K562 (cell line): ENCODE measurements at regions not wholly inside any gene's neighbourhood (a gene's known extent, or its start where the extent isn't known, plus 50 kb on each side); places are given as distances from the start of the nearest gene placed in this dataset.

Experiments used
- DNMT1 ChIP-seq: fragments of 450-650 bp; IDR thresholded peaks from 2 replicates; pipeline ENCODE4 v1.6.1; 2016; ENCODE audit warnings: antibody characterized with exemption, mild to moderate bottlenecking
- WHSC1 ChIP-seq: IDR thresholded peaks from one replicate; pipeline ENCODE4 v1.6.1; 2012; ENCODE audit warnings: low read length, control low read depth, inconsistent platforms
- ZNF316 ChIP-seq: fragments of 450-650 bp; IDR thresholded peaks from 2 replicates; pipeline ENCODE4 v1.6.1; 2016
- TF ChIP-seq, protein P1 (sequence below), 3 experiments: fragments of 200-800 bp in 1 of 3; fragments of 250-450 bp in 1 of 3; fragments of 450-650 bp in 1 of 3; sonication (Bioruptor Pico) in 1 of 3; sonication (Bioruptor generic) in 1 of 3; formaldehyde crosslinking in 1 of 3; IDR thresholded peaks; 2 replicates each; pipeline versions ENCODE4 v1.6.1 to v1.8.0; 2016 to 2022; ENCODE audit warnings: mild to moderate bottlenecking in 2 of 3, missing genetic modification characterization in 2 of 3, missing compliant biosample characterization in 1 of 3, moderate library complexity in 1 of 3
- TF ChIP-seq, protein P2 (sequence below): fragments of 450-650 bp; IDR thresholded peaks from 2 replicates; pipeline ENCODE4 v1.6.1; 2016; ENCODE audit warnings: mild to moderate bottlenecking, moderate library complexity

DNA sequence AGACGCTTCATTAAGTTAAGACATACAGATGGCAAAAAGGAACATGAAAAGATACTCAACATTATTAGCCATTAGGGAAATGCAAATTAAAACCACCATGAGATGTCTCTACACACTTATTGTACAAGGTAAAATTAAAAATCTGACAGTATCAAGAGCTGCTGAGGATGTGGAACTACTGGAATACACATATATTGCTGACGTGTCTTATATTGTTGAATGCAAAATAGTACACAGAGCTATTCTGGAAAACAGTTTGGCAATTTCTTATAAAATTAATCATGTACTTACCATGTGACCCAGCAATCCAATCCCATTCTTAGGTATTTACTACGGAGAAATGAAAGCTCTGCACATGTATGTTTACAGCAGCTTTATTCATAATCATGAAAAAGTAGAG, 742.5 kb downstream of the TBC1D22A start (continued):
- TF ChIP-seq, protein P1, sequence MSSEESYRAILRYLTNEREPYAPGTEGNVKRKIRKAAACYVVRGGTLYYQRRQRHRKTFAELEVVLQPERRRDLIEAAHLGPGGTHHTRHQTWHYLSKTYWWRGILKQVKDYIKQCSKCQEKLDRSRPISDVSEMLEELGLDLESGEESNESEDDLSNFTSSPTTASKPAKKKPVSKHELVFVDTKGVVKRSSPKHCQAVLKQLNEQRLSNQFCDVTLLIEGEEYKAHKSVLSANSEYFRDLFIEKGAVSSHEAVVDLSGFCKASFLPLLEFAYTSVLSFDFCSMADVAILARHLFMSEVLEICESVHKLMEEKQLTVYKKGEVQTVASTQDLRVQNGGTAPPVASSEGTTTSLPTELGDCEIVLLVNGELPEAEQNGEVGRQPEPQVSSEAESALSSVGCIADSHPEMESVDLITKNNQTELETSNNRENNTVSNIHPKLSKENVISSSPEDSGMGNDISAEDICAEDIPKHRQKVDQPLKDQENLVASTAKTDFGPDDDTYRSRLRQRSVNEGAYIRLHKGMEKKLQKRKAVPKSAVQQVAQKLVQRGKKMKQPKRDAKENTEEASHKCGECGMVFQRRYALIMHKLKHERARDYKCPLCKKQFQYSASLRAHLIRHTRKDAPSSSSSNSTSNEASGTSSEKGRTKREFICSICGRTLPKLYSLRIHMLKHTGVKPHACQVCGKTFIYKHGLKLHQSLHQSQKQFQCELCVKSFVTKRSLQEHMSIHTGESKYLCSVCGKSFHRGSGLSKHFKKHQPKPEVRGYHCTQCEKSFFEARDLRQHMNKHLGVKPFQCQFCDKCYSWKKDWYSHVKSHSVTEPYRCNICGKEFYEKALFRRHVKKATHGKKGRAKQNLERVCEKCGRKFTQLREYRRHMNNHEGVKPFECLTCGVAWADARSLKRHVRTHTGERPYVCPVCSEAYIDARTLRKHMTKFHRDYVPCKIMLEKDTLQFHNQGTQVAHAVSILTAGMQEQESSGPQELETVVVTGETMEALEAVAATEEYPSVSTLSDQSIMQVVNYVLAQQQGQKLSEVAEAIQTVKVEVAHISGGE (CRISPR knock-in tag; IDR thresholded peaks at IDR 0.05): no peak
- TF ChIP-seq ZNF316 (peak; percentile 32; the same call in 1 of the 2 replicates), DNMT1 (no peak), WHSC1 (no peak)
- TF ChIP-seq, protein P2, sequence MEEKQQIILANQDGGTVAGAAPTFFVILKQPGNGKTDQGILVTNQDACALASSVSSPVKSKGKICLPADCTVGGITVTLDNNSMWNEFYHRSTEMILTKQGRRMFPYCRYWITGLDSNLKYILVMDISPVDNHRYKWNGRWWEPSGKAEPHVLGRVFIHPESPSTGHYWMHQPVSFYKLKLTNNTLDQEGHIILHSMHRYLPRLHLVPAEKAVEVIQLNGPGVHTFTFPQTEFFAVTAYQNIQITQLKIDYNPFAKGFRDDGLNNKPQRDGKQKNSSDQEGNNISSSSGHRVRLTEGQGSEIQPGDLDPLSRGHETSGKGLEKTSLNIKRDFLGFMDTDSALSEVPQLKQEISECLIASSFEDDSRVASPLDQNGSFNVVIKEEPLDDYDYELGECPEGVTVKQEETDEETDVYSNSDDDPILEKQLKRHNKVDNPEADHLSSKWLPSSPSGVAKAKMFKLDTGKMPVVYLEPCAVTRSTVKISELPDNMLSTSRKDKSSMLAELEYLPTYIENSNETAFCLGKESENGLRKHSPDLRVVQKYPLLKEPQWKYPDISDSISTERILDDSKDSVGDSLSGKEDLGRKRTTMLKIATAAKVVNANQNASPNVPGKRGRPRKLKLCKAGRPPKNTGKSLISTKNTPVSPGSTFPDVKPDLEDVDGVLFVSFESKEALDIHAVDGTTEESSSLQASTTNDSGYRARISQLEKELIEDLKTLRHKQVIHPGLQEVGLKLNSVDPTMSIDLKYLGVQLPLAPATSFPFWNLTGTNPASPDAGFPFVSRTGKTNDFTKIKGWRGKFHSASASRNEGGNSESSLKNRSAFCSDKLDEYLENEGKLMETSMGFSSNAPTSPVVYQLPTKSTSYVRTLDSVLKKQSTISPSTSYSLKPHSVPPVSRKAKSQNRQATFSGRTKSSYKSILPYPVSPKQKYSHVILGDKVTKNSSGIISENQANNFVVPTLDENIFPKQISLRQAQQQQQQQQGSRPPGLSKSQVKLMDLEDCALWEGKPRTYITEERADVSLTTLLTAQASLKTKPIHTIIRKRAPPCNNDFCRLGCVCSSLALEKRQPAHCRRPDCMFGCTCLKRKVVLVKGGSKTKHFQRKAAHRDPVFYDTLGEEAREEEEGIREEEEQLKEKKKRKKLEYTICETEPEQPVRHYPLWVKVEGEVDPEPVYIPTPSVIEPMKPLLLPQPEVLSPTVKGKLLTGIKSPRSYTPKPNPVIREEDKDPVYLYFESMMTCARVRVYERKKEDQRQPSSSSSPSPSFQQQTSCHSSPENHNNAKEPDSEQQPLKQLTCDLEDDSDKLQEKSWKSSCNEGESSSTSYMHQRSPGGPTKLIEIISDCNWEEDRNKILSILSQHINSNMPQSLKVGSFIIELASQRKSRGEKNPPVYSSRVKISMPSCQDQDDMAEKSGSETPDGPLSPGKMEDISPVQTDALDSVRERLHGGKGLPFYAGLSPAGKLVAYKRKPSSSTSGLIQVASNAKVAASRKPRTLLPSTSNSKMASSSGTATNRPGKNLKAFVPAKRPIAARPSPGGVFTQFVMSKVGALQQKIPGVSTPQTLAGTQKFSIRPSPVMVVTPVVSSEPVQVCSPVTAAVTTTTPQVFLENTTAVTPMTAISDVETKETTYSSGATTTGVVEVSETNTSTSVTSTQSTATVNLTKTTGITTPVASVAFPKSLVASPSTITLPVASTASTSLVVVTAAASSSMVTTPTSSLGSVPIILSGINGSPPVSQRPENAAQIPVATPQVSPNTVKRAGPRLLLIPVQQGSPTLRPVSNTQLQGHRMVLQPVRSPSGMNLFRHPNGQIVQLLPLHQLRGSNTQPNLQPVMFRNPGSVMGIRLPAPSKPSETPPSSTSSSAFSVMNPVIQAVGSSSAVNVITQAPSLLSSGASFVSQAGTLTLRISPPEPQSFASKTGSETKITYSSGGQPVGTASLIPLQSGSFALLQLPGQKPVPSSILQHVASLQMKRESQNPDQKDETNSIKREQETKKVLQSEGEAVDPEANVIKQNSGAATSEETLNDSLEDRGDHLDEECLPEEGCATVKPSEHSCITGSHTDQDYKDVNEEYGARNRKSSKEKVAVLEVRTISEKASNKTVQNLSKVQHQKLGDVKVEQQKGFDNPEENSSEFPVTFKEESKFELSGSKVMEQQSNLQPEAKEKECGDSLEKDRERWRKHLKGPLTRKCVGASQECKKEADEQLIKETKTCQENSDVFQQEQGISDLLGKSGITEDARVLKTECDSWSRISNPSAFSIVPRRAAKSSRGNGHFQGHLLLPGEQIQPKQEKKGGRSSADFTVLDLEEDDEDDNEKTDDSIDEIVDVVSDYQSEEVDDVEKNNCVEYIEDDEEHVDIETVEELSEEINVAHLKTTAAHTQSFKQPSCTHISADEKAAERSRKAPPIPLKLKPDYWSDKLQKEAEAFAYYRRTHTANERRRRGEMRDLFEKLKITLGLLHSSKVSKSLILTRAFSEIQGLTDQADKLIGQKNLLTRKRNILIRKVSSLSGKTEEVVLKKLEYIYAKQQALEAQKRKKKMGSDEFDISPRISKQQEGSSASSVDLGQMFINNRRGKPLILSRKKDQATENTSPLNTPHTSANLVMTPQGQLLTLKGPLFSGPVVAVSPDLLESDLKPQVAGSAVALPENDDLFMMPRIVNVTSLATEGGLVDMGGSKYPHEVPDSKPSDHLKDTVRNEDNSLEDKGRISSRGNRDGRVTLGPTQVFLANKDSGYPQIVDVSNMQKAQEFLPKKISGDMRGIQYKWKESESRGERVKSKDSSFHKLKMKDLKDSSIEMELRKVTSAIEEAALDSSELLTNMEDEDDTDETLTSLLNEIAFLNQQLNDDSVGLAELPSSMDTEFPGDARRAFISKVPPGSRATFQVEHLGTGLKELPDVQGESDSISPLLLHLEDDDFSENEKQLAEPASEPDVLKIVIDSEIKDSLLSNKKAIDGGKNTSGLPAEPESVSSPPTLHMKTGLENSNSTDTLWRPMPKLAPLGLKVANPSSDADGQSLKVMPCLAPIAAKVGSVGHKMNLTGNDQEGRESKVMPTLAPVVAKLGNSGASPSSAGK: no peak
